ENCODE measurements at regions not wholly inside any gene's neighbourhood (a gene's known extent, or its start where the extent isn't known, plus 50 kb on each side); places are given as distances from the start of the nearest gene placed in this dataset.

- 52% methylated on average over 2 of the region's 2 CpGs for WGBS (ENCODE audit: low lambda C conversion rate, missing lambda C conversion rate)
- no peak overlapping the region for H3K4me2 ChIP-seq
Observed at GRCh38 chrX:87397103-87397886, 120.3 kb upstream of the KLHL4 start.

GRCh38 chrX:87402256-87402655, 115.3 kb upstream of the KLHL4 start:
- Histone ChIP-seq H3K4me3 (no peak overlapping the region), H3K36me3 (replicated peaks; ENCODE audit: insufficient read depth, low read depth) (no peaks in the 10 kb centered on the region), H3K27me3 (no peaks in the 10 kb centered on the region), H3K9me3 (ENCODE audit: low read depth) (no peaks in the 10 kb centered on the region), H3K4me2 (no peak overlapping the region), H3K79me2 (no peaks in the 10 kb centered on the region), H3K27ac (no peak overlapping the region), H3K9me2 (replicated peaks; ENCODE audit: insufficient read depth) (no peaks in the 10 kb centered on the region), H2AFZ (no peak overlapping the region), H3K4me1 (ENCODE audit: insufficient read depth) (no peaks in the 10 kb centered on the region), H4K20me1 (ENCODE audit: insufficient read depth, poor library complexity, severe bottlenecking) (no peaks in the 10 kb centered on the region)
- no peak for DNase-seq (ENCODE audit: low spot score)
- WGBS (ENCODE audit: low lambda C conversion rate, missing lambda C conversion rate): 73% methylated on average over 1 of the region's 1 CpG
- no peak for TF ChIP-seq EZH2phosphoT487 (IDR thresholded peaks at IDR 0.05; ENCODE audit: low read depth, severe bottlenecking, unreplicated experiment)
- TF ChIP-seq CTCF (IDR thresholded peaks at IDR 0.05; ENCODE audit: poor library complexity): no peak
- no peak for TF ChIP-seq EZH2 (IDR thresholded peaks at IDR 0.05; ENCODE audit: borderline replicate concordance)

More at GRCh38 chrX:87397103-87397886, 120.3 kb upstream of the KLHL4 start:
- H3K27me3 ChIP-seq: no peaks in the 10 kb centered on the region
- H3K4me3 ChIP-seq: no peak overlapping the region
- no peaks in the 10 kb centered on the region for H4K20me1 ChIP-seq (ENCODE audit: insufficient read depth, poor library complexity, severe bottlenecking)
- H3K27ac ChIP-seq: no peak overlapping the region
- no peaks in the 10 kb centered on the region for H3K4me1 ChIP-seq (ENCODE audit: insufficient read depth)
- TF ChIP-seq EZH2phosphoT487 (IDR thresholded peaks at IDR 0.05; ENCODE audit: low read depth, severe bottlenecking, unreplicated experiment) (no peak), EZH2 (IDR thresholded peaks at IDR 0.05; ENCODE audit: borderline replicate concordance) (no peak), CTCF (IDR thresholded peaks at IDR 0.05; ENCODE audit: poor library complexity) (no peak)
- no peaks in the 10 kb centered on the region for H3K9me2 ChIP-seq (replicated peaks; ENCODE audit: insufficient read depth)
- no peaks in the 10 kb centered on the region for H3K9me3 ChIP-seq (ENCODE audit: low read depth)
- H2AFZ ChIP-seq: no peak overlapping the region
- no peaks in the 10 kb centered on the region for H3K36me3 ChIP-seq (replicated peaks; ENCODE audit: insufficient read depth, low read depth)
- no peak for DNase-seq (ENCODE audit: low spot score)
- no peaks in the 10 kb centered on the region for H3K79me2 ChIP-seq

- WGBS (ENCODE audit: low lambda C conversion rate, missing lambda C conversion rate): 84% methylated on average over 4 of the region's 4 CpGs
- no peaks in the 10 kb centered on the region for H3K4me1 ChIP-seq (ENCODE audit: insufficient read depth)
- no peak overlapping the region for H3K27ac ChIP-seq
- H3K9me2 ChIP-seq (replicated peaks; ENCODE audit: insufficient read depth): no peaks in the 10 kb centered on the region
- H3K36me3 ChIP-seq (replicated peaks; ENCODE audit: insufficient read depth, low read depth): no peaks in the 10 kb centered on the region
- no peak for DNase-seq (ENCODE audit: low spot score)
- no peaks in the 10 kb centered on the region for H3K27me3 ChIP-seq
- TF ChIP-seq CTCF (IDR thresholded peaks at IDR 0.05; ENCODE audit: poor library complexity) (no peak), EZH2phosphoT487 (IDR thresholded peaks at IDR 0.05; ENCODE audit: low read depth, severe bottlenecking, unreplicated experiment) (no peak), EZH2 (IDR thresholded peaks at IDR 0.05; ENCODE audit: borderline replicate concordance) (no peak)
- H4K20me1 ChIP-seq (ENCODE audit: insufficient read depth, poor library complexity, severe bottlenecking): no peaks in the 10 kb centered on the region
- no peak overlapping the region for H3K4me3 ChIP-seq
- no peak overlapping the region for H2AFZ ChIP-seq
- H3K9me3 ChIP-seq (ENCODE audit: low read depth): no peaks in the 10 kb centered on the region
- no peaks in the 10 kb centered on the region for H3K79me2 ChIP-seq
- no peak overlapping the region for H3K4me2 ChIP-seq
Observed at GRCh38 chrX:87403551-87403950, 114.1 kb upstream of the KLHL4 start.

Data from hepatocyte (in vitro differentiated cells).